ENCODE measurements at regions not wholly inside any gene's neighbourhood (a gene's known extent, or its start where the extent isn't known, plus 50 kb on each side); places are given as distances from the start of the nearest gene placed in this dataset.

DNA sequence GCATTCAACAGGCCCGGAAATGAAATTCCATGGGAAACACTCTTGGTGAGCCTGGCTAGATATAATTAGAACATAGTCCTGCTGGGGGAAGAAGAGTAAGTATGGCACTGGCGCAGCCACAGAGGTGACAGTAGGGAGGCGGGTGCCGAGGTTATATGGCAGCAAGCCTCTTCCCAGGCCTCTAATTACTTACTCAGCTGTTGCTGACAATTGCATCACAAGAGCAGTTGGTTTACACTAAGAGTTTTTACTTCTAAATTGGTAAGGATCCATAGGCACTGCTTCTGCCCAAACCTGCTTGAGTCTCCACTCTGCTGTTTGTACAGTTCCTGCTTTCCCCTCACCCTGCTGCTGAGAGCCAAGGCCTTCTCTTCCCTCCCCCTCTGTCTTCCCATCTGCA is 93.3 kb upstream of the DUSP5 start:
- WGBS, 2 donors (ENCODE audit: low coverage in 1 of 2) = 61 to 62% methylated on average over 3 to 4 of the region's 4 CpGs

DNA sequence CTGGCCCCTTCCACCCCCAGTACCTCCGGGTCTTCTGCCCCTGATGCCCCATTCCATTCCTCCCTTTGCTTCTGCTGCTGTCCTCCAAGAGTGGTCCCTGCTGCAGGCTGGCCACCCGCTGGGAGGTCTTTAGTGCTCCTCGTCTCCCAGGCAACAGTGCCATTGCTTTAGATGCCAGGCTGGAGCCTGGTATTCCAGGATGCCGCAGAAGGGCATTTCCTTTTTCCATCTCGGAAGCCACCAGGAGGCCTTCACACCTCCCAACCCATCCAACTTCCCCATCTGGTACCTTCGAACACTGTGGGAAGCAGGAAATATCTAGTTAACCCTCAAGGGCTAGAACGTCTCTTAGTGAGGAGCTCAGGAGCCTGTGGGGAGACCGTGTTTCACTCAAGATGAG is 92.9 kb upstream of the DUSP5 start:
- Histone ChIP-seq H3K27me3 (no peaks in the 10 kb centered on the region), H3K4me1 (peaks cover 0 to 15% (median 0%) of the 10 kb centered on the region in 3 donors), H3K36me3 (no peaks in the 10 kb centered on the region), H3K27ac (no peak overlapping the region), H3K4me3 (no peak overlapping the region), H3K9me3 (no peaks in the 10 kb centered on the region)
- 75 to 92% methylated on average over 2 to 6 of the region's 8 CpGs for WGBS, 2 donors (ENCODE audit: low coverage in 1 of 2)
- ATAC-seq = no peak
- TF ChIP-seq POLR2A (IDR thresholded peaks at IDR 0.05) (no peak), EP300 (IDR thresholded peaks at IDR 0.05) (no peak), POLR2AphosphoS5 (IDR thresholded peaks at IDR 0.05) (no peak)
- TF ChIP-seq, protein P1, sequence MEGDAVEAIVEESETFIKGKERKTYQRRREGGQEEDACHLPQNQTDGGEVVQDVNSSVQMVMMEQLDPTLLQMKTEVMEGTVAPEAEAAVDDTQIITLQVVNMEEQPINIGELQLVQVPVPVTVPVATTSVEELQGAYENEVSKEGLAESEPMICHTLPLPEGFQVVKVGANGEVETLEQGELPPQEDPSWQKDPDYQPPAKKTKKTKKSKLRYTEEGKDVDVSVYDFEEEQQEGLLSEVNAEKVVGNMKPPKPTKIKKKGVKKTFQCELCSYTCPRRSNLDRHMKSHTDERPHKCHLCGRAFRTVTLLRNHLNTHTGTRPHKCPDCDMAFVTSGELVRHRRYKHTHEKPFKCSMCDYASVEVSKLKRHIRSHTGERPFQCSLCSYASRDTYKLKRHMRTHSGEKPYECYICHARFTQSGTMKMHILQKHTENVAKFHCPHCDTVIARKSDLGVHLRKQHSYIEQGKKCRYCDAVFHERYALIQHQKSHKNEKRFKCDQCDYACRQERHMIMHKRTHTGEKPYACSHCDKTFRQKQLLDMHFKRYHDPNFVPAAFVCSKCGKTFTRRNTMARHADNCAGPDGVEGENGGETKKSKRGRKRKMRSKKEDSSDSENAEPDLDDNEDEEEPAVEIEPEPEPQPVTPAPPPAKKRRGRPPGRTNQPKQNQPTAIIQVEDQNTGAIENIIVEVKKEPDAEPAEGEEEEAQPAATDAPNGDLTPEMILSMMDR (IDR thresholded peaks at IDR 0.05) = no peak

More for the DNA sequence above, 93.3 kb upstream of the DUSP5 start:
- Histone ChIP-seq H3K27ac (no peak overlapping the region), H3K36me3 (no peaks in the 10 kb centered on the region), H3K27me3 (no peaks in the 10 kb centered on the region), H3K4me3 (no peak overlapping the region), H3K4me1 (peaks cover 0 to 14% (median 0%) of the 10 kb centered on the region in 3 donors), H3K9me3 (no peaks in the 10 kb centered on the region)
- ATAC-seq = no peak
- TF ChIP-seq POLR2AphosphoS5 (IDR thresholded peaks at IDR 0.05) (no peak), POLR2A (IDR thresholded peaks at IDR 0.05) (no peak), EP300 (IDR thresholded peaks at IDR 0.05) (no peak)
- TF ChIP-seq, protein P1 (IDR thresholded peaks at IDR 0.05) = no peak

DNA sequence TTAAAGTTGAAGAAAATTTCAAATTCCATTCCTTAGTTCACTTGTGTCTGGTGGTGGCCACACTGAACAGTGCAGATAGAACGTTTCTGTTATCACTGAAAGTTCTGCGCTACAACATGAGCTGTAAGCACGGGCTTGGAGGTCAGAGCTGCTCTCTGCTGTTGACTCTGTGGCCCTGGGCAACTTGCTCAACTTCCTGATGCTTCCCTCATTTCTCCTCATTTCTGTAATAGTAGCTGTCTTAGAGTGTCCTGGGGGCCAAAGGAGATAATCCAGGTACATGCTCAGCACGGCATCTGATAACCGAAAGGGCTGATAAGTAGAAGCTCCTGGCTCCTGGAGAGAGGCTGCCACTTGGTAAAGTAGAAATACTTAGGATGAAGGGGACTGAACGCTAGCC is 92.3 kb upstream of the DUSP5 start:
- H3K4me1 ChIP-seq = peaks cover 0 to 21% (median 0%) of the 10 kb centered on the region in 3 donors
- ATAC-seq = no peak

DNA sequence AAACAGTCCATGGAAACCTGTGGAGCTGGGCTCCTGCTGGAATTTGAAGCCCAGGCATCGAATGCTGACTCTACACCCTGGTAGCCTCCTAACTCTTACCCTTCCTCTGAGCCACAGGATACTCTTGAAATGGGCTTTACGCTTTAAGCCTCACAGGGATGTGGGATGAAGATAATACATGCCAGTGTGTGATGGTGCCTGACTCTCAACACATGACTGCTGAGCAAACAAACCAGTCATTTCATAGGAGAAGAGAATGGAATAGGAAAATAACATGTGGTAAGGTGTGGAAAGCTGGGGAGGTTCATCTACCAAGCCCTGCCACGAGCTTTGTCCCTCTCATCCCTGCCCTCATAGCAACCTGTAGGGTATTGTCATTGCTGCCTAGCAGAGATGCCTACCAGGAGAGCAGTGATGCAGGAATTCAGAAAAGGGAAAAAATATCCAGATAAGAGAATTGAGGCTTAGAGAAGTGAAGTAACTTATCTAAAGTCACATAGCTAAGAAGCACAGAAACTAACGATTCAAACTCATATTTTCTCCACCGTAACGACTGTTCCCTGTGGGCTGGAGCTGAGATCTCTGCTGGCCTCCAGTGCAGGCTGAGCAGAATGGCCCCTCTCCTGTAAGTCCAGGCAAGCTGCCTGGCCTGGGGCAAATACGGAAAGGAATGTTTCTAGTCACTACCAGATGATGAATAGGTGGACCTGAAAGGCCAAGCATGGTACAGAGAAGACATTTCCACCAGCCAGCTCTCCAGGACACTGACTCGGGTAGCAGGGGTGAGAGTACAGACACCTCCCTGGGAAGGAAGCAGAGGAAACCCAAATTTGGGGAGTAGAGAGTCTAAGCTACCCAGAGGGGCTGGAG is 90.2 kb upstream of the DUSP5 start:
- TF ChIP-seq EP300 (IDR thresholded peaks at IDR 0.05) (no peak), POLR2AphosphoS5 (IDR thresholded peaks at IDR 0.05) (peak; percentile 14)
- 44 to 71% methylated on average over 3 to 7 of the region's 8 CpGs for WGBS, 2 donors (ENCODE audit: low coverage in 1 of 2)
- ATAC-seq = no peak
- Histone ChIP-seq H3K4me3 (no peak overlapping the region), H3K4me1 (peaks cover 0 to 33% (median 6%) of the 10 kb centered on the region in 3 donors), H3K9me3 (no peaks in the 10 kb centered on the region), H3K36me3 (no peaks in the 10 kb centered on the region), H3K27me3 (no peaks in the 10 kb centered on the region), H3K27ac (no peak overlapping the region)

More for the DNA sequence above, 92.3 kb upstream of the DUSP5 start:
- no peak for TF ChIP-seq EP300 (IDR thresholded peaks at IDR 0.05)
- TF ChIP-seq, protein P1 (IDR thresholded peaks at IDR 0.05) = no peak
- TF ChIP-seq POLR2A (IDR thresholded peaks at IDR 0.05) = no peak
- no peak for TF ChIP-seq POLR2AphosphoS5 (IDR thresholded peaks at IDR 0.05)
- WGBS, 2 donors (ENCODE audit: low coverage in 1 of 2) = 82 to 94% methylated on average over 4 to 6 of the region's 6 CpGs
- Histone ChIP-seq H3K9me3 (no peaks in the 10 kb centered on the region), H3K4me3 (no peak overlapping the region), H3K27me3 (no peaks in the 10 kb centered on the region), H3K36me3 (no peaks in the 10 kb centered on the region), H3K27ac (no peak overlapping the region)

DNA sequence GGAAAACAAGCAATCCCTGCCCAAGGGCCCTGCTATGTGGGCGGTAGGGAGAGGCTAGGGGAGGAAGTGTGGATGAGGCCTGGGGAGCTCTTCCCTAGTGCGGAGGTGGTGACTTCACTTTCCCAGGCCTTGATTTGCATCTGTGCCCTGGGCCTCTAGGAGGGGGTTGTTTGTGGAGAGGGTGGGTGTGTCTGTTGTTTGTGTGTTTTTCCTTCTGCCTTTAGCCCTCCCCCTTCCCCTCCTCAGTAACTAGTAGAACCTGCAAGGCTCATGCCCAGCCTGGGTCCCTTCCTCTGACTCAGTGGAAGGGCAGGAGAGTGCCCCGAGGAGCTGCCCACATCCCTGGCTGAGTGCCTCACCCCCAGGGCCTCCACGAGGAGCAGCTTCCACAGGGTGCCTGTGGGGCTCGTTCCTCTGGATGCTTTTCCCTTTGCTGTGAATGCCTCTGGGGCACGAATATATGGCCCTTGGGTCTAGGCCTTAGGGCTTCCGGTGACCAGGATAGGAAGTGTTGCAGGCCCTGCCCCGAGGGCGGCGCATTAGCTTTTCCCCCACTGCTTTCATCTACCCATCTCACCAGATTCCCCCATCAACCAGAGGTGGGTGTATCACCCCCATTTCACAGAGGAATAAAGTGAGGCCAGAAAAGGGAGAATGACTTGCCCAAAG is 89.4 kb upstream of the DUSP5 start:
- Histone ChIP-seq H3K27ac (no peak overlapping the region), H3K36me3 (no peaks in the 10 kb centered on the region), H3K4me3 (no peak overlapping the region), H3K27me3 (no peaks in the 10 kb centered on the region), H3K9me3 (no peaks in the 10 kb centered on the region), H3K4me1 (peaks cover 0 to 33% (median 6%) of the 10 kb centered on the region in 3 donors)
- ATAC-seq = no peak
- WGBS, 2 donors (ENCODE audit: low coverage in 1 of 2) = 66 to 93% methylated on average over 3 to 4 of the region's 10 CpGs
- TF ChIP-seq EP300 (IDR thresholded peaks at IDR 0.05) (no peak), POLR2AphosphoS5 (IDR thresholded peaks at IDR 0.05) (no peak), POLR2A (IDR thresholded peaks at IDR 0.05) (no peak)
- TF ChIP-seq, protein P1 (IDR thresholded peaks at IDR 0.05) = no peak

Data from gastroesophageal sphincter (tissue), 4 donors.